HCT116 (cell line): ENCODE measurements at regions not wholly inside any gene's neighbourhood (a gene's known extent, or its start where the extent isn't known, plus 50 kb on each side); places are given as distances from the start of the nearest gene placed in this dataset.

ENCODE experiments used
- ATAC-seq: fragments of 200-7000 bp; cut with Tn5 transposase; 2 replicates; pipeline ENCODE4 v1.9.1; 2020; ENCODE audit warnings: mild to moderate bottlenecking, moderate library complexity
- BruUV-seq: library from RNA; stranded (reverse); fragments of 400-500 nt; replicated peaks from 2 replicates; lab custom pipeline; 2021; lab: Mats Ljungman, UMichigan
- CTCF ChIA-PET: fragments of 300-600 bp; sonication (Branson Sonifier 250); formaldehyde crosslinking; loops from one replicate; lab custom pipeline; 2021; ENCODE audit warnings: antibody characterized with exemption; lab: Charles Lee
- POLR2A ChIA-PET: fragments of 300-600, 350-600 bp; sonication (Branson Sonifier 250); formaldehyde crosslinking; loops from one replicate; lab custom pipeline; 2021; ENCODE audit warnings: antibody characterized with exemption; lab: Charles Lee
- RAD21 ChIA-PET, 2 experiments: fragments of 300-600 bp; sonication (Branson Sonifier 250); formaldehyde crosslinking; loops; one replicate each; lab custom pipeline; 2023; ENCODE audit warnings: low total read pairs in 2 of 2; ENCODE audit not compliant: uncharacterized antibody in 2 of 2, unreplicated experiment in 2 of 2, low non-redundant PET in 1 of 2; lab: Charles Lee
- DNase-seq: peaks from one replicate; pipeline ENCODE4 v3.0.0-alpha.2; 2010; ENCODE audit warnings: low read depth, low spot score
- H2AFZ ChIP-seq: fragments of 200-600 bp; shearing (Covaris generic), sonication (generic); 2 replicates; pipeline ENCODE4 v1.6.1; 2017; ENCODE audit warnings: low read depth, mixed run types, mixed read lengths, antibody characterized with exemption, low read length; ENCODE audit not compliant: poor library complexity, severe bottlenecking
- H3K27ac ChIP-seq: 2 replicates; pipeline ENCODE4 v1.5.1; 2012; ENCODE audit warnings: low read depth, low read length
- H3K27me3 ChIP-seq: fragments of 200-600 bp; sonication (generic); 2 replicates; pipeline ENCODE4 v1.6.1; 2016; ENCODE audit warnings: mixed run types, low read length, mixed read lengths; ENCODE audit not compliant: insufficient read depth
- H3K36me3 ChIP-seq, 2 experiments: fragments of 200-500 bp in 1 of 2; fragments of 200-600 bp in 1 of 2; sonication (Bioruptor generic) in 1 of 2; sonication (generic) in 1 of 2; 2 replicates each; pipeline versions ENCODE4 v1.5.1 to v1.6.1; 2014 to 2016; ENCODE audit warnings: low read length in 2 of 2, inconsistent platforms in 1 of 2, mixed read lengths in 1 of 2, mixed run types in 1 of 2; ENCODE audit not compliant: insufficient read depth in 2 of 2, control insufficient read depth in 1 of 2
- H3K4me1 ChIP-seq, 2 experiments: fragments of 200-600 bp in 1 of 2; sonication (generic) in 1 of 2; 2 replicates each; pipeline versions ENCODE4 v1.5.1 to v1.6.1; 2012 to 2017; ENCODE audit warnings: low read length in 2 of 2, inconsistent platforms in 1 of 2, mild to moderate bottlenecking in 1 of 2, mixed read lengths in 1 of 2, mixed run types in 1 of 2, moderate library complexity in 1 of 2; ENCODE audit not compliant: insufficient read depth in 2 of 2, control insufficient read depth in 1 of 2
- H3K4me2 ChIP-seq: fragments of 200-600 bp; sonication (generic); 2 replicates; pipeline ENCODE4 v1.6.1; 2017; ENCODE audit warnings: mixed run types, low read length, mixed read lengths
- H3K4me3 ChIP-seq, 2 experiments: fragments of 200-600 bp in 1 of 2; sonication (generic) in 1 of 2; replicated peaks in 1 of 2; 2 replicates each; pipeline ENCODE4 v1.5.1; 2011 to 2016; ENCODE audit warnings: low read length in 2 of 2, control low read depth in 1 of 2, low read depth in 1 of 2, mild to moderate bottlenecking in 1 of 2, mixed read lengths in 1 of 2, mixed run types in 1 of 2
- H3K79me2 ChIP-seq: fragments of 200-600 bp; sonication (generic); 2 replicates; pipeline ENCODE4 v1.6.1; 2017; ENCODE audit warnings: mild to moderate bottlenecking, mixed run types, low read length, moderate library complexity, mixed read lengths; ENCODE audit not compliant: insufficient read depth
- H3K9ac ChIP-seq: fragments of 200-600 bp; sonication (generic); 2 replicates; pipeline ENCODE4 v1.6.1; 2016; ENCODE audit warnings: low read length, mixed read lengths
- H3K9me2 ChIP-seq: fragments of 200-600 bp; sonication (generic), shearing (Covaris generic); 2 replicates; pipeline ENCODE4 v1.6.1; 2017; ENCODE audit warnings: mixed run types, mild to moderate bottlenecking, moderate library complexity; ENCODE audit not compliant: insufficient read depth
- H3K9me3 ChIP-seq, 2 experiments: fragments of 200-500 bp in 1 of 2; fragments of 200-600 bp in 1 of 2; sonication (Bioruptor generic) in 1 of 2; sonication (generic) in 1 of 2; 2 replicates each; pipeline ENCODE4 v1.6.1; 2014 to 2017; ENCODE audit warnings: low read length in 2 of 2, mixed read lengths in 2 of 2, inconsistent platforms in 1 of 2, low read depth in 1 of 2, mild to moderate bottlenecking in 1 of 2, mixed run types in 1 of 2, moderate library complexity in 1 of 2; ENCODE audit not compliant: control insufficient read depth in 1 of 2, insufficient read depth in 1 of 2
- H4K20me1 ChIP-seq: fragments of 200-600 bp; sonication (generic), shearing (Covaris generic); 2 replicates; pipeline ENCODE4 v1.6.1; 2017; ENCODE audit warnings: mixed run types, mild to moderate bottlenecking, moderate library complexity; ENCODE audit not compliant: insufficient read depth
- CBX3 ChIP-seq: IDR thresholded peaks from 2 replicates; pipeline ENCODE4 v1.6.1; 2012; ENCODE audit warnings: low read depth
- CEBPB ChIP-seq: IDR thresholded peaks from 2 replicates; pipeline ENCODE4 v1.6.1; 2012; ENCODE audit warnings: low read depth
- EGR1 ChIP-seq: IDR thresholded peaks from 2 replicates; pipeline ENCODE4 v1.6.1; 2012; ENCODE audit warnings: low read depth
- EZH2 ChIP-seq: fragments of 200-600 bp; sonication (generic); IDR thresholded peaks from 2 replicates; pipeline ENCODE4 v1.6.1; 2017; ENCODE audit warnings: antibody characterized with exemption, mixed run types
- EZH2phosphoT487 ChIP-seq: fragments of 200-600 bp; IDR thresholded peaks from 2 replicates; pipeline ENCODE4 v1.6.1; 2018; ENCODE audit warnings: antibody characterized with exemption, borderline replicate concordance
- FOSL1 ChIP-seq: IDR thresholded peaks from 2 replicates; pipeline ENCODE4 v1.6.1; 2012; ENCODE audit warnings: low read depth
- POLR2A ChIP-seq: IDR thresholded peaks from 2 replicates; pipeline ENCODE4 v1.7.0; 2011; ENCODE audit warnings: borderline replicate concordance; ENCODE audit not compliant: insufficient read depth, insufficient read length; ENCODE audit errors: extremely low read depth
- POLR2AphosphoS5 ChIP-seq: IDR thresholded peaks from 2 replicates; pipeline ENCODE4 v1.6.1; 2011; ENCODE audit warnings: mild to moderate bottlenecking, low read depth, low read length, moderate library complexity
- RAD21 ChIP-seq: IDR thresholded peaks from 2 replicates; pipeline ENCODE4 v1.6.1; 2012; ENCODE audit warnings: low read depth, mild to moderate bottlenecking
- SIN3A ChIP-seq: IDR thresholded peaks from 2 replicates; pipeline ENCODE4 v1.6.1; 2012; ENCODE audit warnings: low read depth
- SP1 ChIP-seq: IDR thresholded peaks from 2 replicates; pipeline ENCODE4 v1.6.1; 2012; ENCODE audit warnings: low read depth
- SRF ChIP-seq: IDR thresholded peaks from 2 replicates; pipeline ENCODE4 v1.6.1; 2012; ENCODE audit warnings: low read depth
- YY1 ChIP-seq: IDR thresholded peaks from 2 replicates; pipeline ENCODE4 v1.6.1; 2011; ENCODE audit warnings: low read length, low read depth, moderate library complexity, mild to moderate bottlenecking; ENCODE audit not compliant: insufficient replicate concordance; ENCODE audit errors: extremely low read depth
- ZFX ChIP-seq: fragments of 450-650 bp; IDR thresholded peaks from 2 replicates; pipeline ENCODE4 v1.6.1; 2017
- ZNF274 ChIP-seq: fragments of 200-500 bp; sonication (Bioruptor generic); IDR thresholded peaks from 2 replicates; pipeline ENCODE4 v1.6.1; 2014; ENCODE audit warnings: mild to moderate bottlenecking, low read depth, low read length, inconsistent platforms
- intact Hi-C: fragments of 100-400 bp; cut with micrococcal nuclease; formaldehyde crosslinking; loops from 2 replicates; pipeline ENCODE4 v1.10.0; 2022
- TF ChIP-seq, protein P1 (sequence below), 3 experiments: fragments of 200-600 bp in 1 of 3; sonication (generic) in 1 of 3; IDR thresholded peaks in 2 of 3; conservative IDR thresholded peaks in 1 of 3; 2 replicates each; pipeline ENCODE4 v1.5.1; 2012 to 2017; ENCODE audit warnings: low read depth in 2 of 3, low read length in 2 of 3, antibody characterized with exemption in 1 of 3, borderline replicate concordance in 1 of 3, control low read depth in 1 of 3, mild to moderate bottlenecking in 1 of 3, mixed read lengths in 1 of 3, mixed run types in 1 of 3, moderate library complexity in 1 of 3; ENCODE audit not compliant: insufficient read depth in 1 of 3
- TF ChIP-seq, protein P2 (sequence below): IDR thresholded peaks from 2 replicates; pipeline ENCODE4 v1.6.1; 2011; ENCODE audit warnings: mild to moderate bottlenecking, low read length, moderate library complexity; ENCODE audit not compliant: insufficient replicate concordance; ENCODE audit errors: extremely low read depth
- TF ChIP-seq, protein P3 (sequence below): IDR thresholded peaks from 2 replicates; pipeline ENCODE4 v1.6.1; 2012

DNA sequence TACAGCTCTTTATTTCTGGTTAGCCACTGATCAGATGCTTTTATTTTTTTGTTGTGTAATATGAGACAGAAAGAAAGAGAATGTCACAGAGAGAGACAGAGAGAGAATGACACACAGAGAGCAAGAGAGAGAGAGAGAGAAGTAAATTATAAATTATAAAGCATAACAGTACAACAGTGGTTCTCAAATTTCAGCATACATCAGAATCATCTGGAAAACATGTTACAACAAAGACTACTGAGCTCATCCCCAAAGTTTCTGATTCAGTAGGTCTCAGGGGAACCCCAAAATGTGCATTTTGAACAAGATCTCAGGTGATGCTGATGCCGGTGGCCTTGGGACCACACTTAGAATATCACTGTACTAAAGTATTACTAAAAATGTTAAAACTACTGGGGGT lies 245.8 kb upstream of the DIAPH2 start:
- no peak overlapping the region for H3K4me2 ChIP-seq
- H3K4me3 ChIP-seq = no peak overlapping the region
- no peak overlapping the region for H3K27ac ChIP-seq
- BruUV-seq = no TSS peak
- H3K4me1 ChIP-seq = no peaks in the 10 kb centered on the region
- H3K36me3 ChIP-seq = no peaks in the 10 kb centered on the region
- H3K27me3 ChIP-seq = no peaks in the 10 kb centered on the region
- no peak for TF ChIP-seq ZFX
- TF ChIP-seq YY1 = no peak
- no peaks in the 10 kb centered on the region for H3K9me3 ChIP-seq
- ChIA-PET CTCF (no interaction called here), RAD21 (no interaction called here), POLR2A (no interaction called here)
- H2AFZ ChIP-seq = no peak overlapping the region
- no peaks in the 10 kb centered on the region for H4K20me1 ChIP-seq
- H3K9me2 ChIP-seq = no peaks in the 10 kb centered on the region
- DNase-seq (no peak), ATAC-seq (no peak)
- H3K79me2 ChIP-seq = no peaks in the 10 kb centered on the region
- no peak overlapping the region for H3K9ac ChIP-seq
- intact Hi-C loops = no loop called here

DNA sequence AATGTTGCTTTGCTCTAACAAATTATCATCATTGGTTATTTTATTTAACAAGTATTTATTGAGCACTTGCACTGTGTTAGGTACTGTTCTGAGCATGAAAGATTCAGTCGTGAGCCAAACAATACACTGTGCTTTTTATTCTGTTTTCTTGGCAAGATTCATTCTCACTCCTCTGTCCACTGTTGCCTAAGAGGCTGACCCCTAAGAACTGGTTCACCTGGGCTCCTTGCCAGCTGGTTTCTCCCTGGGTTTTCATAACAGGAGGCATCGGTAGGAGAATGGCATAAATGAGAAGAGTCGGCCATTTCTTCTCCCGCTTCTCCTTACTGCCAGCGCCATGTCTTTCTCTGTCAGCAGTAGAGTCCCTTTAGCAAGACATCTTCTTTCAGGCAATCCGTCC lies 243.7 kb upstream of the DIAPH2 start:
- Histone ChIP-seq H3K36me3 (no peaks in the 10 kb centered on the region), H3K27ac (no peak overlapping the region), H3K4me1 (no peaks in the 10 kb centered on the region), H3K79me2 (no peaks in the 10 kb centered on the region), H3K4me2 (no peak overlapping the region), H3K9me3 (no peaks in the 10 kb centered on the region), H4K20me1 (no peaks in the 10 kb centered on the region), H3K9ac (no peak overlapping the region), H2AFZ (no peak overlapping the region), H3K27me3 (no peaks in the 10 kb centered on the region), H3K9me2 (no peaks in the 10 kb centered on the region), H3K4me3 (no peak overlapping the region)
- no TSS peak for BruUV-seq
- POLR2A ChIA-PET = no interaction called here
- CTCF ChIA-PET = no interaction called here
- RAD21 ChIA-PET = no interaction called here
- DNase-seq (no peak), ATAC-seq (no peak)
- intact Hi-C loops = no loop called here
- no peak for TF ChIP-seq POLR2A
- TF ChIP-seq, protein P1, sequence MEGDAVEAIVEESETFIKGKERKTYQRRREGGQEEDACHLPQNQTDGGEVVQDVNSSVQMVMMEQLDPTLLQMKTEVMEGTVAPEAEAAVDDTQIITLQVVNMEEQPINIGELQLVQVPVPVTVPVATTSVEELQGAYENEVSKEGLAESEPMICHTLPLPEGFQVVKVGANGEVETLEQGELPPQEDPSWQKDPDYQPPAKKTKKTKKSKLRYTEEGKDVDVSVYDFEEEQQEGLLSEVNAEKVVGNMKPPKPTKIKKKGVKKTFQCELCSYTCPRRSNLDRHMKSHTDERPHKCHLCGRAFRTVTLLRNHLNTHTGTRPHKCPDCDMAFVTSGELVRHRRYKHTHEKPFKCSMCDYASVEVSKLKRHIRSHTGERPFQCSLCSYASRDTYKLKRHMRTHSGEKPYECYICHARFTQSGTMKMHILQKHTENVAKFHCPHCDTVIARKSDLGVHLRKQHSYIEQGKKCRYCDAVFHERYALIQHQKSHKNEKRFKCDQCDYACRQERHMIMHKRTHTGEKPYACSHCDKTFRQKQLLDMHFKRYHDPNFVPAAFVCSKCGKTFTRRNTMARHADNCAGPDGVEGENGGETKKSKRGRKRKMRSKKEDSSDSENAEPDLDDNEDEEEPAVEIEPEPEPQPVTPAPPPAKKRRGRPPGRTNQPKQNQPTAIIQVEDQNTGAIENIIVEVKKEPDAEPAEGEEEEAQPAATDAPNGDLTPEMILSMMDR (IDR thresholded peaks at IDR 0.05 in 2 of 3, conservative IDR thresholded peaks at IDR 0.05 in 1 of 3; ENCODE audit: borderline replicate concordance in 1 of 3, insufficient read depth in 1 of 3, low read depth in 2 of 3, low read length in 2 of 3) = no peak
- TF ChIP-seq CEBPB = no peak
- no peak for TF ChIP-seq SP1
- no peak for TF ChIP-seq ZFX
- TF ChIP-seq RAD21 = no peak
- no peak for TF ChIP-seq POLR2AphosphoS5
- TF ChIP-seq YY1 = no peak
- TF ChIP-seq, protein P2, sequence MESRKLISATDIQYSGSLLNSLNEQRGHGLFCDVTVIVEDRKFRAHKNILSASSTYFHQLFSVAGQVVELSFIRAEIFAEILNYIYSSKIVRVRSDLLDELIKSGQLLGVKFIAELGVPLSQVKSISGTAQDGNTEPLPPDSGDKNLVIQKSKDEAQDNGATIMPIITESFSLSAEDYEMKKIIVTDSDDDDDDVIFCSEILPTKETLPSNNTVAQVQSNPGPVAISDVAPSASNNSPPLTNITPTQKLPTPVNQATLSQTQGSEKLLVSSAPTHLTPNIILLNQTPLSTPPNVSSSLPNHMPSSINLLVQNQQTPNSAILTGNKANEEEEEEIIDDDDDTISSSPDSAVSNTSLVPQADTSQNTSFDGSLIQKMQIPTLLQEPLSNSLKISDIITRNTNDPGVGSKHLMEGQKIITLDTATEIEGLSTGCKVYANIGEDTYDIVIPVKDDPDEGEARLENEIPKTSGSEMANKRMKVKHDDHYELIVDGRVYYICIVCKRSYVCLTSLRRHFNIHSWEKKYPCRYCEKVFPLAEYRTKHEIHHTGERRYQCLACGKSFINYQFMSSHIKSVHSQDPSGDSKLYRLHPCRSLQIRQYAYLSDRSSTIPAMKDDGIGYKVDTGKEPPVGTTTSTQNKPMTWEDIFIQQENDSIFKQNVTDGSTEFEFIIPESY = no peak
- no peak for TF ChIP-seq EGR1
- TF ChIP-seq SIN3A = no peak
- no peak for TF ChIP-seq FOSL1
- TF ChIP-seq EZH2 = no peak
- TF ChIP-seq, protein P3, sequence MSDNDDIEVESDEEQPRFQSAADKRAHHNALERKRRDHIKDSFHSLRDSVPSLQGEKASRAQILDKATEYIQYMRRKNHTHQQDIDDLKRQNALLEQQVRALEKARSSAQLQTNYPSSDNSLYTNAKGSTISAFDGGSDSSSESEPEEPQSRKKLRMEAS = no peak
- TF ChIP-seq ZNF274 = no peak
- TF ChIP-seq CBX3 = no peak
- TF ChIP-seq EZH2phosphoT487 = no peak
- TF ChIP-seq SRF = no peak
